ENCODE measurements at regions not wholly inside any gene's neighbourhood (a gene's known extent, or its start where the extent isn't known, plus 50 kb on each side); places are given as distances from the start of the nearest gene placed in this dataset.

DNA sequence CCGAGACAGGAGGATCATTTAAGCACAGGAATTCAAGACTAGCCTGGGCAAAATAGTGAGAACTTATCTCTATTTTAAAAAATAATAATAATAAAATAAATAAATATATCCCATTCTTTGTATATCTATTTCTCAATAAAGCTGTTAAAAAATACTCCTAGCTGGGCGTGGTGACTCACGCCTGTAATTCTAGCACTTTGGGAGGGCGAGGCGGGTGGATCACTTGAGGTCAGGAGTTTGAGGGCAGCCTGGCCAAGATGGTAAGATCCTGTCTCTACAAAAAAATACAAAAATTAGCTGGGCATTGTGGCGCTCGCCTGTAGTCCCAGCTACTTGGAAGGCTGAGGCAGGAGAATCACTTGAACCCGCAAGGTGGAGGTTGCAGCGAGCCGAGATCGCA is 75.7 kb upstream of the TBX3 start:
- TF ChIP-seq BHLHE40 (IDR thresholded peaks at IDR 0.05; ENCODE audit: borderline replicate concordance) (no peak), FOXK2 (IDR thresholded peaks at IDR 0.05) (no peak), ARNT (IDR thresholded peaks at IDR 0.05) (no peak), SUZ12 (IDR thresholded peaks at IDR 0.05) (no peak), SP1 (IDR thresholded peaks at IDR 0.05) (no peak), TARDBP (IDR thresholded peaks at IDR 0.05) (no peak), FOXM1 (IDR thresholded peaks at IDR 0.05; ENCODE audit: borderline replicate concordance) (no peak), FOXA1 (IDR thresholded peaks at IDR 0.05) (no peak), NFRKB (IDR thresholded peaks at IDR 0.05) (no peak), ELF4 (IDR thresholded peaks at IDR 0.05) (no peak), CTBP1 (IDR thresholded peaks at IDR 0.05; ENCODE audit: borderline replicate concordance) (no peak), ZNF384 (IDR thresholded peaks at IDR 0.05) (no peak), L3MBTL2 (conservative IDR thresholded peaks at IDR 0.05) (no peak)
- TF ChIP-seq, protein P1, sequence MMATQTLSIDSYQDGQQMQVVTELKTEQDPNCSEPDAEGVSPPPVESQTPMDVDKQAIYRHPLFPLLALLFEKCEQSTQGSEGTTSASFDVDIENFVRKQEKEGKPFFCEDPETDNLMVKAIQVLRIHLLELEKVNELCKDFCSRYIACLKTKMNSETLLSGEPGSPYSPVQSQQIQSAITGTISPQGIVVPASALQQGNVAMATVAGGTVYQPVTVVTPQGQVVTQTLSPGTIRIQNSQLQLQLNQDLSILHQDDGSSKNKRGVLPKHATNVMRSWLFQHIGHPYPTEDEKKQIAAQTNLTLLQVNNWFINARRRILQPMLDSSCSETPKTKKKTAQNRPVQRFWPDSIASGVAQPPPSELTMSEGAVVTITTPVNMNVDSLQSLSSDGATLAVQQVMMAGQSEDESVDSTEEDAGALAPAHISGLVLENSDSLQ (IDR thresholded peaks at IDR 0.05): no peak
